GM18867 (cell line): ENCODE measurements at regions not wholly inside any gene's neighbourhood (a gene's known extent, or its start where the extent isn't known, plus 50 kb on each side); places are given as distances from the start of the nearest gene placed in this dataset.

Experiments used
- ATAC-seq: cut with Tn5 transposase; IDR thresholded peaks from one replicate; pipeline ENCODE4 v1.9.1; 2021; ENCODE audit warnings: mild to moderate bottlenecking, moderate library complexity; ENCODE audit not compliant: unreplicated experiment

DNA sequence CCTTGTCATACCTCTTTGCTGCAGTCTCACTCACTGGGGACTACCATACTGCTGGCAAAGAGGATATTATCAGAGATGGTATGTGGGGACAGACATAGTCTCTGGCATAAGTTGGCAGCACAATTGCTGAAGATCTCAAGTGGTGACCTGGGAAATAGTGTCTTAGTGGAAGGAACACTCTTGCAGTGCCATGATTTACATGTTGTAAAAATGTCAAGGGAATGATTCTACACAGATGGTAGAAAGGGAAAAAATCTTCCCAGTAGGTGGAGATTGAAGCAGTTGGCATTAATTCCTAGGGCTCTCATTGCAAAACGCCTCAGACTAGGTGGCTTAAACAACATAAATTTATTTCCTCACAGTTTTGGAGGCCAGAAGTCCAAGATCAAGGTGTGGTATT, 662.2 kb downstream of the DHX35 start:
- no peak for ATAC-seq

DNA sequence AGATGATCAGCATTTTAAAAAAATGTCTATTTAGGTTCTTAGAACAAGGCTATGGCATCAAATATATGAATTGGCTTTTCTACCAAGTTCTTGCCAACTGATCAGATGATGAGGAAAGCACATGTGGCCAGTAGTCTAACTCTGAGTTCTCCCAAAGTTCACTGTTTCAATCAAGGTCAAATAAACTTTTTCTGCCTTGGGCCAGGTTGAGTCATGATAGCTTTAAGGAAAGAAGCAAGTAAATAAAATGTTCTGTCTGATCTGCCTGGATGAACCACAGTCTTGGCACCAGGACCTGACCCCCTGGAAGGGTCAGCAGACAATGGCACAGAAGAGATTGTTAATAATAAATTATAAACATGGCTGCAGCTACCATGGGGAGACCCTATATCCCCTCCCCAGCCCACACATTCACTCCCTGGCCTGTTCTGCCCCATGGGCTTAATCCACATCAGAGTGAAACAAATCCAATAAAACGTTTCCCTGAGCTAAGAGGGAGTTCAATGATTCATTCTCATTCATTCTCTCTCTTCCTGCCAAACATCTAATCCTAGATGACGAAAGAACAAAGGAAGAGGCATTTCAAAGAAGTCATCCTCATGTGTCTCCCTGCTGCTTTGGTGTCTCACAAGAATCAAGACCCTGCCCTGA, 661.6 kb downstream of the DHX35 start:
- ATAC-seq, result no peak

DNA sequence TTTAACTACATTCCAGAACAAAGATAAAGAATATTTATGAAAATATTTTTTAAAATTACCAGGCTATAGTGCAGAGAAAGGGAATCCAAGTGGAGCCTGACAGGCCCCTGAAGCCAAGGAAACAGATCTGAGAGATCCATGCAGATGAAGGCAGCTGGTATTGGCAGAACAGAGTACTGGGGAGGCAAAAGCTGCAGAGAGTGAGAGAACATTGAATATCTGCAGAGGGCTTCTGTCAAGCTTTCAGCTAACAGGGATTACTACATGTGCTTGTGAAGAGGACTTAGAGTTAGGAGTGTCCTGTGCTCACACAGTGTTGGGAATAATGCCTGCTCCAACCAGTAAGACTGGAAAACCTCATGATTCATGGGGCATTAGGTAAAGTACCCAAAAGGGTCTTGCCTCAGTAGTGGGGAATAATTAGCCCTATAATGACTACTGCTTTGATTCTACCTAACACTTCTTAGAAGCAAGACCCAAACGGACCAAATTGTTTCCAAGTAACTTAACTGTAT, 657.2 kb downstream of the DHX35 start:
- no peak for ATAC-seq

DNA sequence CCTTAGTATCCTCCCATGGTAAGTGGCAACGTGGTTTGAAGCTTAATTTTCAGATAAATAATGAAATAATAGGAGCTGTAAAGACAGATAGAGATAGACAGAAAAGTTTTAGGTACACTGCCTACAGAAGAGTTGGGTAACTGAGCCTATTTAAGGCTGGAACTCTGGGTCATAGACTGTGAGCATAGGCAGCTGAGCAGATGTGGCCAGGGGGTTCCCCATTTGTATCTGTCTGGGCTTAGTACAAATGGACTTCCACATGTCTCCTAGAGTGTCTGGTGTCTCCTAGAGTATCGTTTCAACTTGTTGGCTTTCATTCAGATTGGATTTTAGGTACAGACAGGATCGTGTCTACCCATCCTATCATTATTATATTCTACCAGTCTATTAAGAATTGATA, 649.8 kb downstream of the DHX35 start:
- ATAC-seq, result no peak

DNA sequence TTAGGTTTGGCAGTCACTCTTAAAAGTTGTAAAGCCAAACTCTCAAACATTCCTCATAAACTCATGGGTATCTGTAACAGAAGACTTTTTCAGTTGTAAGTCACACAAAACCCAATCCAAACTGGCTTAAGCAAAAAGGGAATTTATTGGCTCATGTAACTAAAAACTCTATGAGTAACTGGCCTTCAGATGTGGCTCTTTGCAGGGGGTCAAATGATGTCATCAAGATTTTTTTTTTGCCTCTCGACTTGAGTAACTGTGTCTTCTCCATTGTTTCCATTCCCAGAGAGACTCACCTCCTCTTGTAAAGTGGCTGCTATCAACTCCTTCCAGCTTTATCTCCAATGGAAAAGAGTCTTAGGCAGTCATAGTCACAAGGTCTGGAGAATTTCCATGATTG, 645.0 kb downstream of the DHX35 start:
- ATAC-seq, result no peak

DNA sequence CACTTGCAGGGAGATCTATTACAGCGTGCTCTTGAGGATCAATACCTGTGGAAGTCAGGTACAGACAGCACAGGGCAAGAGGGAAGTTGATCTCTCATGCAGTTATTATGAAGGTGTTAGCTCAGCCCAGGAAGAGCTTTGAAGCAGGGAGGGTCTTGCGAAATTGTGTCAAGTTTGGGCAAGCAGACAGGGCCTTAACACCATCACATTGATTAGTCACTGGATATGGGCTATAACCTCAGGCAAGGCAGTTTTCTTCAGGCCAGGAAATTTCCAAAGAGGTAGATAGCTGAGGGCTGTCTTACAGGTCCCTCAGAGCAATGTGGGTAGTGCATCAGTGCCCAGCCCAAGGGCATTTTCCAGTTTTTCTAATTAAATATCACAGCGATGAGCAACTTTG, 643.8 kb downstream of the DHX35 start:
- ATAC-seq, result no peak

DNA sequence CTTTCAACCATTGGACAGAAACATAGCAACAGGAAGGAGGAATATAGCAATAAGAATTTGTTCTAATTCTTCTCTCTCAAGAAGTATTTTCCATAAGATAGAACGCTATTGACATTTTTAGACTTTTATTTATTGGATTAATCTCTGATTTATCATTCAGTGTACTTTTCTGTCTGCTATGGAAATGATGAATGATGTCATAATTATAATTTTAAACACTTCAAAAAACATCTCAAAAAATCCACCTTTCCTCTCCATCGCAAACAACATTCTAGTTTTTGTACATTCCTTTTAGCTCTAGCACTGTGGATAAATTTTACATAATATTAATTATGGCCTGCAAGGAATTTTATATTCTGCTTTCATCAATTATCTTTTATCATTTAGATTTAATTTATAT, 643.2 kb downstream of the DHX35 start:
- ATAC-seq, result no peak

DNA sequence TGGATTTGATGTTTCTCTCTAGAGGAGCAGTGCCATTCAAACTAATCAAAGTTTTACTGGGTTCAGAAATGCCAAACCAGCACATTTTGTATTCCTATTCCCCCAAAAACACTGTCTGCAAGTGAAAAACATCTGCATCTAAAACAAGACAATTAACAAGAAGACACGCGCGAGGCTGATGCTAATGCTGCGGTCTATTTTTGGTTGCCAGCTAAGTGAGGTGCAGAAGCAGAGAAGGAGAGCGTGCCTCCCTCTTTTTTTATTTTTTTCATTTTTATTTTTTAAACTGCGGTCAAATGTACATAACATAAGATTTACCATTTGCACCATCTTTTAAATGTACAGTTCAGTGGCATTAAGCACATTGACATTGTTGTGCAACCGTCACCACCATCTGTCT, 641.1 kb downstream of the DHX35 start:
- no peak for ATAC-seq

DNA sequence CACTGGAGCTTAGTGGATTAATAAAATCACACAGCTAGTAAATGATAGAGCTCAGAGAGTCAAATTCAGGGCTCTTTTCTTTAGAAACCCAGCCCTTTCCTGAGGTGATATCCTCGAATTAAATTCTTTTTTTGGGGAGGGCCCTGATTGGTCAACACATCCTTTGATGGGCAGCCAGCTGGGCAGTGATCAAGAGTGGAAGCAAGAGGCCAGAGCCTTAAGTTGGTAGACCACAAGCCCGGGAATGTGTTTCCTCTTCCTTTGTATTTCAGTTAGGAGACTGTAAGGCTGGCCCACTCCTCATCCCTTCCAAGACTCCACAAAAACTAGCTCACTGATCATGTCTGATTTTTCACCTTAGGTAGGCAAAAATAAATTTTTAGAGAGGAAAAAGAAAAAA, 640.5 kb downstream of the DHX35 start:
- no peak for ATAC-seq

DNA sequence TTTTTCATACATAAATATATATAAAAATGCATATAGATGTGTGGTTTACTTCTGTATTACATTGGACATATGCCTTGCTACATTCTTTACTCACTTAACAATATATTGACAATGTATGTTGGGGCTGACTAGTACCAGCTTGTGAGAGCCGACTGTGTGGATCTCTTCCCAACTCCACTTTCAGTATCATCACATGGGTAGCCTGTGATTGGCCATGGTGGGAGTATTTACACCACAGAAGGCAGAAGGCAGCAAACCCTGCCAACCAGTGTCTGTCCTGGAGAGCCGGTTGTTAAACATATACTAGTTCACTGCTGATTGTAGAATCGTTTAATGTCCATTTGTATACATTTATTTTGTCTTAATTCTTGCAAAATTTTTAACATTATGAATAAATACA, 638.7 kb downstream of the DHX35 start:
- no peak for ATAC-seq

DNA sequence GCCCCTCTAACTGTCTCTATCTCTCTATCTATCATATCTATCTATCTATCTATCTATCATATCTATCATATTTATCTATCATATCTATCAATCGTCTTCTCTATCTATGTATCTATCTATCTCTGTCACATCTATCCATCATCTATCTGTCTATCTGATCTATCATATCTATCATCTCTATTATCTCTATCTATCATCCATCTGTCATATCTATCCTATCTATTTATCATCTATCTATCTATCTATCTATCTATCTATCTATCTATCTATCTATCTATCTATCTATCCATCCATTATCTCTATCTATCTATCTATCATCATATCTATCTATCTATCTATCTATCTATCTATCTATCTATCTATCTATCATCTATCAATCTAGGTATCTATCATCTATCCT, 638.0 kb downstream of the DHX35 start:
- no peak for ATAC-seq

DNA sequence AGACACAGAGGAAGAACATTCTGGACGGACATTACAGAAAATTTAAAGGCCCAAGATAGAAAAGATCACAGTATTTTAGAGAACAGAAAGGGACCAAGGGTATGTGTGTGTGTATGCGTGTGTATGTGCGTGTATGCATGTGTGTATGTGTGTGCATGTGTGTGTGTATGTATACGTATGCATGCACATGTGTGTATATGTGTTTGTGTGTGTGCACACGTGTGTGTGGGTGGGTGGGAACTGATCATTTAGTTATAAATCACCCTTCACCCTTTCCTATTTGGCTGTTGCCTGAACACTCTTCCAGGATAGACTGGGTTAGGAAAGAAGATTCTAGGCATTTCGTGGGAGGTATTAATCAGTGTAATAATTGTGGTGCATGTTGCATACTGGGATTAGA, 634.4 kb downstream of the DHX35 start:
- no peak for ATAC-seq

DNA sequence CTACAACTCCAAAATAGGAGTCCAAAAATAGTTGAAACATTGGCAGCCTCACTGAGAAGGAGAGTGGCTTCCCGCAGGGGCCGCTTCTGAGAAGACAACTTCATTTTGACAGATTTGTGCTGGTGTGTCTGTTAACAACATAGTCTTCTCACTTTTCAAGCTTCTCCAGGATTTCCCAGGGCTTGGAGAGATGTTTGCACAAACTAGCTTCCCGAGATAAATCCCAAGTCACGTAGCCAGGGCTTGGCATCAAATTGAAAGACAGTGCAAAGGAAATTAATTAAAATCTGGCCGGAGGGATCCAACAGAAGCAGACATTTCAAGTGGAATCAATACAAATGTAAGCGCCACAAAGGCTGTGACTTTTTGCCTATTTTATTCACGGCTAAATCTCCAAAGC, 630.2 kb downstream of the DHX35 start:
- ATAC-seq, result no peak

DNA sequence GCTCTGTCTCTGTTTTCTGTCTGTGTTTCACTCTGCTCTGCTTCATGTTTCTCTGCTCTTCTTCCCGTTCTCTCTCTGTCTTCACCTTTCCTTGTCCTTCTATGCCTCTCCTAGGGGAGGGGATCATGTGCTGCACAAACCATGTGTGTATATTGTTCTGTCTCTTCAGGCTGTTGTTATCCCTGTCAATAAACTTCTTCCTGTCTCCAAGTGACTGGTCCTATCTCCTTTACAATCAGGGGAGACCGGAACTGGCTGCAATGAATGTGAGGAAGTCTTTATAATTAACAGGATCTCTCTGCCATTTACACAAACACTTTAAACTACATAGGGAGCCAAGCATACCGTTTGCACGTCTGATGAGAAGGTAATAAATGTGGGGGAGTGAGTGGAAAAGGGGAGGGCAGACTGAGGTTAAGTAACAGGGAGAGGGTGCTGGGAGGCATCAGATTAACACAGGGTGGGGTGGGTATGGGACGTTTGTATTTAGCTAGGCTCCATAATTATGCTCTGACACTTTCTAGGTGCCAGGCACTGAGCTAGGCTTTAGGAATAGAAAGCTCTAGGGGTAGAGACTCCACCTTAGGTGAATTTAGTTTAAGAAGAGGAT, 626.1 kb downstream of the DHX35 start:
- ATAC-seq, result no peak

DNA sequence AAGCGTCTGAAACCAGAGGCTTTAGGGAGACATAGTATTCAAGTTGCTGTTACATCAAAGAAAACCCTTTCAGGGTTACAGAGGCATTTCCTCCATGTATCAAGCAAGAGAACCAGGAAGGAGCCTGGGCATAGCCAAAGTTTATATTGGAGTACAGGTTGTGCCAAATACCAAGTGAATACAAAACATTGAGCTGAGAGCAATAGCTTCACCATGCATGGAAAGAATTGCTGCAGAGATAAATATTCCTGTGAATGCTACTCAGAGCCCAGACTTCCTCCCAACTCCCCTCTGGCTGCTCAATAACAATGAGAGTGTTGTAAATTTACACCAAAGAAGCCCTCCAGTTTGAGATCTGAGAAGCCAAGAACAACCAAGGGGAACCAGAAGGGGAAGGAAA, 618.9 kb downstream of the DHX35 start:
- no peak for ATAC-seq

DNA sequence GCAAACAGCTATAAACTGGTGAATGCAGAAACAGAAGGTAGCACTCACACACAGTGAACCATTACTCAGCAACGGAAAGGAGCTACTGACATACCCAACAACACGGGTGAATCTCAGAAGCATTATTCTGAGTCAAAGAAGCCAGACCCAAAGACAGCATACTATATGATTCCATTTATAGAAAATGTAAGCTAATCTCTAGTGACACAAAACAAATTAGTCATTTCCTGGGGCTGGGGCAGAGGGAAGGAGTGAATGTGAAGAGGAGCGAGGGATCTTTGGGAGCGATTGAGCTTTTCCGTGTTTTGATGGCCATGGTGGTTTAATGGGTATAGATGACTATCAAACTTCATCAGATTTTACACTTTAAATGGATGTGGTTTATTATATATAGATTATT, 614.6 kb downstream of the DHX35 start:
- ATAC-seq, result no peak

DNA sequence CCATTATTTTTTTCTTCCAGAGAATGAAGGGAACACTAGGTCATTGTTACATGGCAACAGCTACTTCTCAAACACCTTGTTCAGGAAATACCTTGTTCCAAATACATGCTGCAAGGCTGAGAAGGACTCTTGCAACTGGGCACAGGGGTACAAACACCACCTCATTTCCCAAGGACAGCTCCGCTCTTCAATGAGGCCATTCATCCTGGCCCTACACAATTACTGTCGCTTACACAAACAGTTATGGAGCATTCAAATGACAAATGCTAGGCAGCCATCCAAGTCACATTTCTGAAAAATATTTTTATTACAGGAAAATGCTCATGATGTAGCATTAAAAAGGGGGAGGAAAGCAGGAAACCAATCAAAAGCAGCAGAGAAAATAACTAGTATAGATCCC, 611.9 kb downstream of the DHX35 start:
- ATAC-seq, result no peak

DNA sequence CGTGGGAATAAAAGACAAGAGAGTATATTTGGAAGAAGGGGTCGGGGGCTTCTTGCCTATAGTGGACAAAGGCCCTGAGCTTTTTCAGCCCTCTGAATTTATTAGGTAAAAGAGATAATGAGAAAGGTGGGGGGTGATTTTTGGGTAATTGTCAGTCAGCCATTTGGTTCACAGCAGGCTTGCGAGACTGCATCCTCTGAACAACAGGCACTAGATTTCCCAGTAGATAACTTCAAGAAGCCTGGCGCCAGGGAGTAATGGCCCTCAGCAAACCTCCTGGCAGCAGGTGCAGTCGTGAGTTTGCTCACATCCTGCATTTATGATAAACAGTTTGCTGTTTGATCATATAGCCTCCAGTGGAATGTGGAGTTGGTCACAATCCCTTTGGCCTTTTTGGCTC, 609.0 kb downstream of the DHX35 start:
- ATAC-seq, result no peak

DNA sequence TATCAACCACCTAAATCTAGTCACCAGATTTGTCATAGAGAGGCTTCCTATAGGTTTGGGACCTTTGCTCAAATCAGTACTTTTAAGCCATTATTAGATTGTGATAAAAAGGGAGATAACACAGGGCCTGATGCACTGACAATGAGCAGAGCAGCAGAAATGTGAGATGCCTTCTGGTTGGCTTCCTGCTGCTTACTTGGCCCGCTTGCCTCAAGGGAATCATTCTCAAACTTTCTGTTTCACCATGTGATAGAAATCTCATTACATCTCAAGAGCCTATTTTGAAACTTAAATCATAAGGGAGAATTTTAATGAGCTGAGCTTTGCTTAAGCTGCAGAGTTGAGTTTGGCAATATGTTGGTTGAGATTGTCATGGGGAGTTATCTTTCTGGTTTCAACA, 606.0 kb downstream of the DHX35 start:
- ATAC-seq, result no peak

DNA sequence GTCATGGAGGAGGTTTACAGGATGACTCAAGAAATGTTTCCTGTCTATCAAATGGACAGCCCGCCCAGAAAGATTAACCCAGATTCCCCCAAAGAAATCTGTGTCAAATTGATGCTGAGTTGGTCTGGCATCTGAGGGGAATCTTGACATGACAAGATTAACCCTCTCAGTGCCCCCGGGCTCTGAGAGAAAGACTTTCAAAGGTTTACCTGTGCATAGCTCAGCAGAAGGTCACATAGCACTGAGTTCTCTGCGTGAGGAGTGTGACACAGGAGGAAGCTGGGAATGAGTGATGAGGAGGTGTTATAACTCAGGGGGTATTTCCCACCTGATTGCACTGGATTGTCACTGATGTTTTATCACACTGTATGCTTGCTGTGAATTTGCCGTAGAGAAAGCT, 601.2 kb downstream of the DHX35 start:
- ATAC-seq, result no peak

DNA sequence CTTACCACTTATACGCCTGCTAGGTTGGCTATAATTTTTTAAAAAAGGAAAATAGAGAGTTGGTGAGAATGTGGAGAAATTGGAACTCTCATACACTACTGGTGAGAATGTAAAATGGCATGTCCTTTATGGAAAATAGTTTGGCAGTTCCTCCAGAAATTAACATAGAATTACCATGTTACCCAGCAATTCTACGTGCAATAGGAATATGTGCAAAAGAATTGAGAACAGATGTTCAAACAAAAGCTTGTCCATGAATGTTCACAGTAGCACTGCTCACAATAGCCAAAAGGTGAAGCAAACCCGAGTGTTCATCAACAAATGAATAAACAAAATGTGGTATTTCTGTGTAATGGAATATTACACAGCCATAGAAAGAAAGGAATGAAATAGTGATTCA, 592.2 kb downstream of the DHX35 start:
- no peak for ATAC-seq

DNA sequence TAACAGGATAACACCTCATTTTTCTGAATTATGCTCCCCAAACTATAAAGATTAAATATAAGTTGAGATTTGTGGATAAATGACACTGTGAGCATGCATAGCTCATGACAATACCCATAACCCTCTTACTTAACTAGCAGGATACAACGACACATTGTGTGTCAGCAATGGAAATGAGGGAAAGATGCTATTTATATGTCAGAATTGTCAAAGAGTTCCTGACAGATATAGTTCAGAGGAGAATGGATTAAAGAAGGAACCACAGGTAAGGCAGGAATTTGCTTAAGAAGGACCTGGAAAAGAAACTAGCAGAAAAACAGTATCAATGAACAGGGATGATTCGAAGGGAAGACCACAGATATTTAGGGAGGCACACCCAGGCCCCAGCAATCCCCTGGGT, 591.0 kb downstream of the DHX35 start:
- ATAC-seq, result no peak

DNA sequence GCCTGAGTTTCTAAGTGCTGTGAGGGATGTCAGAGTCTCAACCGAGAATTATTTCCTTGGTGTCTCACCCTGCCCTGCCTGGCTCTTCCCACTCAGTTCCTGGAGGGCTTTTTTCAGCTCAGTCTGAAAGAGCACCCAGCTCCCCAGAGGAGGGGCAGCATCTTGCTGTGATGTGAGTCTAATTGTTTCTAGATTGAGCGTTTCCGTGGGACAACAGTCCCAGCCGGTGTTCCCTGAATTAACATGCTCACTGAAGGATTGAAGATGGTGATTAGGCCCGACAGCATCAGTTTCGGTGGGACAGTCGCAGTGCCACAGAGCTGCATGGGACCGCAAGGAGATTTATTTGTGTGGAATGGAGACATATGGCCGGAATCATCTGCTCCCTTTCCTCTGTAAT, 587.6 kb downstream of the DHX35 start:
- ATAC-seq, result no peak
